HG03439 (cell line): ENCODE measurements at regions not wholly inside any gene's neighbourhood (a gene's known extent, or its start where the extent isn't known, plus 50 kb on each side); places are given as distances from the start of the nearest gene placed in this dataset.

ENCODE experiments used
- ATAC-seq: cut with Tn5 transposase; IDR thresholded peaks from one replicate; pipeline ENCODE4 v1.9.1; 2021; ENCODE audit warnings: mild to moderate bottlenecking, moderate library complexity; ENCODE audit not compliant: unreplicated experiment

- ATAC-seq = no peak
Measured at GRCh38 chr15:69730281-69731080, 277.9 kb downstream of the RPLP1 start.

DNA sequence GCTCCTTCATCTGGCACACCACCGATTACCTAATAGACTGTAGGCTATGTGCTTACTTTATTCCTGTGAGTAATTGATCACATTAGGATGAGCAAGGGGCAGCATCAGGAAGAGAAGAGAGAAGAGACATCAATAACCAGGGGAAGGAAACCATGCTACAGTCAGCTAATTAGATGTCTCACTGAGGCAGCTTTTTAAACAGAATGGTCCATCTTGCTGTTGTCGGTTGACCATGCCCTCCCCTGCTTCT lies 278.4 kb downstream of the RPLP1 start:
- ATAC-seq = no peak

DNA sequence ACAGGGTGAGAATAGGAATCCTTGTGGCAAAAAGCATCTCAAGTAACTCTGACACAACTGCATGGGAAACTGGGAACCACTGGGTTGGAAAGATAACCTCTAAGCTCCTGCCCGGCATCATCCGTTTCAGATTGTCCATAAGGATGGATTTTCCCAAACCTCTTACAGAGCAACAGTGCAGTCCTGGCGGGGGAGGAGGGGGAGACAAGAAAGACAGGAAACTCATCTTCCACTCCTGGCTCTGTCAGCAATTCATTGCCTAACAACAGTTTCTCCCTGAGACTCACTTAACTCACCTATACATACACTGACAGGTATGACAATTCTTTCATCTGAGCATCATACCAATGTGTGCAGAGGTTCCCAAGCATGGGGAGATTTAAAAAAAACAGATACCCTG lies 279.0 kb downstream of the RPLP1 start:
- ATAC-seq = no peak

DNA sequence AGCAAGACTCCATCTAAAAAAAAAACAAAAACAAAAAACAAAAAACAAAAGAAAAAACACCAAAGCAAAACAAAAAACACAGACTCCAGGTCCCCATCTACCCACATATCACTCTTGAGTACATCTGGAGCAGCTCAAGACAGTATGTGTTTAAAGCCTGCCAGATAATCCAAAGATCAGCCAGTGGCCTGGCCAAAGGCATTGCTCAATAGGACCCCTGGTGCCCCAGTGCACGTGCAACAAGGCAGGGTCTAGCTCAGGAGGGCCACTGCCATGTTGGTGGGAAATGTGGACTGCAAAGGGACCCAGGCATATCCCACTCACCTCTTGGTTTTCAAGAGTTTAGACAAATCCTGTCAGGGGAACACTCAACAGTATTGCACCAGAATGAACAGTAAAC lies 279.5 kb downstream of the RPLP1 start:
- no peak for ATAC-seq

DNA sequence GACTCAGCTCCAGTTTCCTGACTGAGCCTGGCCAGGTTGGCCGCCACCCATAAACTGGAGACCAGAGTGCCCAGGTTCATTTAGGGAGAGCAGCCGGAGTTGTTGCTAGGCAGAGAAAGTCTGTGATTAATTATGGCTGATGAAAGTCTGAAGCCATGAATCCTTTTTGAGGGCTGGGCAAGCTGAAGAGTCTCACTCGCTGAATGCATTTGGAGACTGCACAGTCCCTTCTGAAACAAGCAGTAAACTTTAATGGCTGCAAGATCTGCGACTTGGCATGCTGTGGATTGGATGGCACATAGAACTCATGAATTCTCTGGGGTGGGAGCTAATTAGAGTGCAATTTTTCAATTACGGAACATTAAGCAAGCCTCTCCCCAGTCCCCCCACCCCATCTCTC lies 282.1 kb downstream of the RPLP1 start:
- no peak for ATAC-seq

GRCh38 chr15:69735121-69735520 lies 282.5 kb downstream of the RPLP1 start:
- ATAC-seq = no peak

DNA sequence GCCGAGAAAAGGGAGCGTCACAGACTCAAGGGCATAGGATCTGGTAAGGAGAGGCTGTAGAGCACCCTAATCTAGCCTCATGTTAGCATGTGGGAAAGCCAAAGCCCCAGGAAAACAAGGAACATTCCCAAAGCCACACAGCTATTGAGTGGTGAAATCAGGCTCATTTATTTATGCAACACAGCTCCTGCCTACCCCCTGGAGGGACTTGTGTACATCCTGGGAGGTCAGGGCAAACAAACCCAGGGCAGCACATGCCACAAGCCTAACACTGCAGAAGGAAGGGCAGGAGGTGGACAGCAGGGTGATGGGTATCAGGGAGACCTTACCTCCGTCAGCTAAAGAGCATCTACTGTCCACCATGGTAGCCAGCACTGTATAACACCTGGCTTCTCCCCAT lies 283.5 kb downstream of the RPLP1 start:
- ATAC-seq = no peak

GRCh38 chr15:69737916-69738315 lies 285.3 kb downstream of the RPLP1 start:
- ATAC-seq = no peak

DNA sequence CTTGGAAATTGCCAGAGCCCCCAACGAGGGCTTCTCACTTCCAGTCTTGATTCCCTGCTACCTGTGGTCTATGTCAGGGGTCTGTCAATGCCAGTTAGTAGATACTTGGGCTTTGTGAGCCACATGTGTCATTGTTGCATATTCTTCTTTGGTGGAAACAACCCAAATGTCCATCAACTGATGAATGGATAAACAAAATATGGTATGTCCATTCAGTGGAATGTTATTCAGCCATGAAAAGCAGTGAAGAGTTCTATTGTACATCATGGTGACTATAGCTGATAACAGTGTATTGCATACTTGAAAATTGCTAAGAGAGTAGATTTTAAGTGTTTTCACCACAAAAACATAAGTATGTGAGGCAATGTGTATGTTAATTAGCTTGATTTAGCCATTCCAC lies 288.1 kb downstream of the RPLP1 start:
- ATAC-seq = no peak

- ATAC-seq = no peak
Measured at GRCh38 chr15:69742361-69742760, 289.7 kb downstream of the RPLP1 start.

- ATAC-seq = no peak
Measured at GRCh38 chr15:69743091-69743490, 290.5 kb downstream of the RPLP1 start.

GRCh38 chr15:69744391-69745162 lies 292.0 kb downstream of the RPLP1 start:
- no peak for ATAC-seq

- no peak for ATAC-seq
Measured at GRCh38 chr15:69747193-69747592, 294.6 kb downstream of the RPLP1 start.

- no peak for ATAC-seq
Measured at GRCh38 chr15:69748131-69748530, 295.5 kb downstream of the RPLP1 start.

DNA sequence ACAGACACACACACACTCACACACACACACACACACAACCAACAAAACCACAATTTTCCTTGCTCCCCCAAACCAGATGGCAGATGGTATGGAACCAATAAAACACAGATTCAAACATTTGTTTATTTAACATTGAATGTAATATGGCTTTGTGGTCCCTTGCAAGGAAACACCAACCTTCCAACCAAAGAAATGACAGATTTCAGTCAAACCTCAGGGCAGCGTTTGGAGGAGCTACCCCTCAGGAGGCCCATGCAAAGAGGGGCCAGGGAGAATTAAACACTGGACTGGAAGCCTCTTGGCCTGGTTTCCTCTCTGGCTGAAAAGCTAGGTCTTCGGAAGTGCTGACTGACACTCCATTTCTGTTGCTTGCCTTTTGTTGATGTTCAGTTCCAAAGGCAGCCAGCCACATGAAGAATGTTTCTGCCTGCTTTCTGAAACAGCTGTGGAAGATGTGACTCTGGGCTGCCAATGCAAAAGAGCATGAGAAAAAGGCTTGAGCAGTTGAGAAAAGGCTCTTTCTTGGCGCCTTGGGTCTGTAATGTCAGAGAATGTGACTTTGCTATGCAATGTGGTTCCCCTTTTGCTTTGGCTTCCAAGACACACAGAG lies 296.1 kb downstream of the RPLP1 start:
- ATAC-seq = no peak

GRCh38 chr15:69749274-69749673 lies 296.7 kb downstream of the RPLP1 start:
- ATAC-seq = no peak

- ATAC-seq = no peak
Measured at GRCh38 chr15:69749797-69750196, 297.2 kb downstream of the RPLP1 start.

DNA sequence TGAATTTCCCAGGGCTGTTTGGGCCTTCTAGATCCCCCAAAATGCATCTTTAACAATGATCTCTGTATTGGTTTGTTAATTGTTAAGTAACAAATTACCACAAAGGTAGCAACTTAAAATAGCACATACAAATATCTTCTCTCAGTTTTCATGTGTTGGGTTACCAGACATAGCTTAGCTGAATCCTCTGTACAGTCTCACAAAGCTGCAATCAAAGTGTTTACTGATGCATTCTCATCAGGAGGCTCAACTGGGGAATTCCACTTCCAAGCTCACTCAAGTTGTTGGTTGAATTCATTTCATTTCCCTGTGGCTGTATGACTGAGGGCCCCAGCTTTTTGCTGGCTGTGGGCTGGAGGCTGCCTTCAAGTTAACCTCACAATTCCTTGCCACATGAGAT lies 297.6 kb downstream of the RPLP1 start:
- ATAC-seq = no peak

DNA sequence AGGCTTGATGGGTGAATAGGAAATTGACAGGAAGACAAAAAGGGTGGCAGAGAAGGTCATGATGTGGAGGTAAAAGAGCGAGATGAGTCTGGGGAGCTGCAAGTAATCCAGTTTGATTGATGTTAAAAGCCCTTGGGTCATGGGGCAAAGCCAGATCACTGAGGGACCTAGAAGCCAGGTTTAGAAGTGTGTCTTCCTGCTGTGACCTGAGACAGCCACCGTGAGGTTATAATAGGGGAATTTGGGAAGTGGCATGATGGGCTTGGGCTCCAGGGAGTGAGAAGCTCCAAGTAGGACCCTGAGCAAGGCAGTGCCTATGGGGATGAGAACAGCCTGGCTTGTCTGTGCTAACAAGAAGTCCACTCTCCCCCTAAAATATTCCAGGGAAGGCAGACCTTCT lies 298.5 kb downstream of the RPLP1 start:
- ATAC-seq = no peak

DNA sequence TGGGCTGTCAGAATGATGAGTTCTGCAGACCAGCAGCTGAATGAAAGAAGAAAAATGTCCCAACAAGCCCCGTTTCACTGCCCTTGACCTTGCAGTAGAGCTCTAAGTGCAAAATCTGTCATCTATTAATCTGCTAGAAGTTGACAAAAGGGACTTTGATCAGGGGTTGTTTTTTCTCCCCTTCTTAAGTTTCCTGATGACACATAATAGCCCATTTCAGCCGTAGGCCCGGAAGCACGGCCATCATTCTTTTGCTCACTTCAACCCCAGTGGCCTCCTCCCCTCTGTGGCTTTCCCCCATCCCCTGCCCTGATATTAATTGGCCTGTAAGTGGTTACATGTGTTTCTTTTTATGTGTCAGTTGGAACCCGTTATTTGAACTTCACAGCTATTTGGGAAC lies 298.9 kb downstream of the RPLP1 start:
- no peak for ATAC-seq

- ATAC-seq = no peak
Measured at GRCh38 chr15:69753867-69754266, 301.2 kb downstream of the RPLP1 start.

- no peak for ATAC-seq
Measured at GRCh38 chr15:69754313-69754712, 301.7 kb downstream of the RPLP1 start.
